ENCODE measurements at regions not wholly inside any gene's neighbourhood (a gene's known extent, or its start where the extent isn't known, plus 50 kb on each side); places are given as distances from the start of the nearest gene placed in this dataset.

- Histone ChIP-seq H3K9me3 (replicated peaks) (peaks cover 3% of the 10 kb centered on the region), H3K27ac (replicated peaks) (no peak overlapping the region), H3K4me1 (no peaks in the 10 kb centered on the region), H3K27me3 (ENCODE audit: low read depth) (no peaks in the 10 kb centered on the region), H3K36me3 (no peaks in the 10 kb centered on the region), H3K4me3 (no peak overlapping the region)
- TF ChIP-seq CTCF (IDR thresholded peaks at IDR 0.05; ENCODE audit: borderline replicate concordance) = no peak
- intact Hi-C loops (cut with micrococcal nuclease) = no loop called here
- DNase-seq = no peak
Measured at GRCh38 chr4:130146773-130147172, 1050.8 kb downstream of the C4orf33 start.

GRCh38 chr4:130147641-130148040, 1051.7 kb downstream of the C4orf33 start:
- no peak for DNase-seq
- intact Hi-C loops (cut with micrococcal nuclease) = no loop called here
- Histone ChIP-seq H3K27me3 (ENCODE audit: low read depth) (no peaks in the 10 kb centered on the region), H3K4me3 (no peak overlapping the region), H3K4me1 (no peaks in the 10 kb centered on the region), H3K9me3 (replicated peaks) (peaks cover 6% of the 10 kb centered on the region), H3K27ac (replicated peaks) (no peak overlapping the region), H3K36me3 (no peaks in the 10 kb centered on the region)
- no peak for TF ChIP-seq CTCF (IDR thresholded peaks at IDR 0.05; ENCODE audit: borderline replicate concordance)

- Histone ChIP-seq H3K4me3 (no peak overlapping the region), H3K27ac (replicated peaks) (no peak overlapping the region), H3K36me3 (no peaks in the 10 kb centered on the region), H3K4me1 (no peaks in the 10 kb centered on the region), H3K9me3 (replicated peaks) (peaks cover 6% of the 10 kb centered on the region), H3K27me3 (ENCODE audit: low read depth) (no peaks in the 10 kb centered on the region)
- intact Hi-C loops (cut with micrococcal nuclease) = no loop called here
- no peak for DNase-seq
- TF ChIP-seq CTCF (IDR thresholded peaks at IDR 0.05; ENCODE audit: borderline replicate concordance) = no peak
Measured at GRCh38 chr4:130154901-130155300, 1058.9 kb downstream of the C4orf33 start.

GRCh38 chr4:130163701-130164100, 1067.7 kb downstream of the C4orf33 start:
- no peaks in the 10 kb centered on the region for H3K27me3 ChIP-seq (ENCODE audit: low read depth)
- no peak overlapping the region for H3K27ac ChIP-seq (replicated peaks)
- no peaks in the 10 kb centered on the region for H3K4me1 ChIP-seq
- H3K36me3 ChIP-seq = no peaks in the 10 kb centered on the region
- no peaks in the 10 kb centered on the region for H3K9me3 ChIP-seq (replicated peaks)
- H3K4me3 ChIP-seq = no peak overlapping the region
- intact Hi-C loops (cut with micrococcal nuclease) = no loop called here
- TF ChIP-seq CTCF (IDR thresholded peaks at IDR 0.05; ENCODE audit: borderline replicate concordance) = no peak
- DNase-seq = no peak

GRCh38 chr4:130165381-130165780, 1069.4 kb downstream of the C4orf33 start:
- intact Hi-C loops (cut with micrococcal nuclease) = no loop called here
- H3K27me3 ChIP-seq (ENCODE audit: low read depth) = no peaks in the 10 kb centered on the region
- DNase-seq = no peak
- H3K27ac ChIP-seq (replicated peaks) = no peak overlapping the region
- no peaks in the 10 kb centered on the region for H3K4me1 ChIP-seq
- TF ChIP-seq CTCF (IDR thresholded peaks at IDR 0.05; ENCODE audit: borderline replicate concordance) = no peak
- H3K36me3 ChIP-seq = no peaks in the 10 kb centered on the region
- no peaks in the 10 kb centered on the region for H3K9me3 ChIP-seq (replicated peaks)
- H3K4me3 ChIP-seq = no peak overlapping the region

GRCh38 chr4:130172156-130172555, 1076.2 kb downstream of the C4orf33 start:
- H3K4me3 ChIP-seq = no peak overlapping the region
- no peak for TF ChIP-seq CTCF (IDR thresholded peaks at IDR 0.05; ENCODE audit: borderline replicate concordance)
- intact Hi-C loops (cut with micrococcal nuclease) = no loop called here
- no peaks in the 10 kb centered on the region for H3K4me1 ChIP-seq
- no peak for DNase-seq
- no peaks in the 10 kb centered on the region for H3K9me3 ChIP-seq (replicated peaks)
- no peak overlapping the region for H3K27ac ChIP-seq (replicated peaks)
- no peaks in the 10 kb centered on the region for H3K27me3 ChIP-seq (ENCODE audit: low read depth)
- no peaks in the 10 kb centered on the region for H3K36me3 ChIP-seq

Data from left ventricle myocardium inferior (tissue), 1 donor.